ENCODE measurements at regions not wholly inside any gene's neighbourhood (a gene's known extent, or its start where the extent isn't known, plus 50 kb on each side); places are given as distances from the start of the nearest gene placed in this dataset.

DNA sequence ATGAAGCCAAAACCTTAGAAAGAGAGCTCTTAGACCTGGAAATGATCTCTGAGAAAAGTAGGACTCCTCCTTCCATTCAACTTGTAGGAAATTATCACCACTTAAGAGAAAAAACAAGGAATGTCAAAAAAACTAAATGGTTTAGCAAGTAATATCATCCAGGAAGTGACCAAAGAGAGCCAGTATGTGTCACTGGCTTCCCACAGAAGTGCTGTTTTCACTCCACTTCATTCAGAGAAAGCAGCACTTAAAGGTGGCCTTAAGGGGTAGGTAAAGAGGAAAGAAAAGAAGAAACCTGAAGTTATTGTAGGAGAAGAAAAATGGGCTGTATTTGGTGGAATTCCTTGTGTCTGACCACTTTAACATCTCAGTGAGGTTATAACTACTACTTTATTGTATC lies 414.4 kb upstream of the ETAA1 start:
- no peak for TF ChIP-seq CTCF (tag by site-specific recombination; IDR thresholded peaks at IDR 0.05)
- TF ChIP-seq, protein P1, sequence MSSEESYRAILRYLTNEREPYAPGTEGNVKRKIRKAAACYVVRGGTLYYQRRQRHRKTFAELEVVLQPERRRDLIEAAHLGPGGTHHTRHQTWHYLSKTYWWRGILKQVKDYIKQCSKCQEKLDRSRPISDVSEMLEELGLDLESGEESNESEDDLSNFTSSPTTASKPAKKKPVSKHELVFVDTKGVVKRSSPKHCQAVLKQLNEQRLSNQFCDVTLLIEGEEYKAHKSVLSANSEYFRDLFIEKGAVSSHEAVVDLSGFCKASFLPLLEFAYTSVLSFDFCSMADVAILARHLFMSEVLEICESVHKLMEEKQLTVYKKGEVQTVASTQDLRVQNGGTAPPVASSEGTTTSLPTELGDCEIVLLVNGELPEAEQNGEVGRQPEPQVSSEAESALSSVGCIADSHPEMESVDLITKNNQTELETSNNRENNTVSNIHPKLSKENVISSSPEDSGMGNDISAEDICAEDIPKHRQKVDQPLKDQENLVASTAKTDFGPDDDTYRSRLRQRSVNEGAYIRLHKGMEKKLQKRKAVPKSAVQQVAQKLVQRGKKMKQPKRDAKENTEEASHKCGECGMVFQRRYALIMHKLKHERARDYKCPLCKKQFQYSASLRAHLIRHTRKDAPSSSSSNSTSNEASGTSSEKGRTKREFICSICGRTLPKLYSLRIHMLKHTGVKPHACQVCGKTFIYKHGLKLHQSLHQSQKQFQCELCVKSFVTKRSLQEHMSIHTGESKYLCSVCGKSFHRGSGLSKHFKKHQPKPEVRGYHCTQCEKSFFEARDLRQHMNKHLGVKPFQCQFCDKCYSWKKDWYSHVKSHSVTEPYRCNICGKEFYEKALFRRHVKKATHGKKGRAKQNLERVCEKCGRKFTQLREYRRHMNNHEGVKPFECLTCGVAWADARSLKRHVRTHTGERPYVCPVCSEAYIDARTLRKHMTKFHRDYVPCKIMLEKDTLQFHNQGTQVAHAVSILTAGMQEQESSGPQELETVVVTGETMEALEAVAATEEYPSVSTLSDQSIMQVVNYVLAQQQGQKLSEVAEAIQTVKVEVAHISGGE (tag by site-specific recombination; conservative IDR thresholded peaks at IDR 0.05; ENCODE audit: low read depth): no peak
- no peak for TF ChIP-seq TSHZ1 (tag by site-specific recombination; IDR thresholded peaks at IDR 0.05; ENCODE audit: borderline replicate concordance)
- TF ChIP-seq PATZ1 (tag by site-specific recombination; IDR thresholded peaks at IDR 0.05): no peak
- TF ChIP-seq HOXD13 (CRISPR knock-in tag; IDR thresholded peaks at IDR 0.05; ENCODE audit: borderline replicate concordance): no peak
- no peak for TF ChIP-seq ZBTB49 (tag by site-specific recombination; IDR thresholded peaks at IDR 0.05; ENCODE audit: low read depth)
